ENCODE measurements at regions not wholly inside any gene's neighbourhood (a gene's known extent, or its start where the extent isn't known, plus 50 kb on each side); places are given as distances from the start of the nearest gene placed in this dataset.

- TF ChIP-seq MED1 (CRISPR knock-in tag; IDR thresholded peaks at IDR 0.05; ENCODE audit: borderline replicate concordance) (no peak), ZNF436 (CRISPR knock-in tag; IDR thresholded peaks at IDR 0.05) (no peak), ZNF785 (CRISPR knock-in tag; IDR thresholded peaks at IDR 0.05) (no peak), JUN (IDR thresholded peaks at IDR 0.05; ENCODE audit: borderline replicate concordance, low read depth, low read length) (no peak), JUN (CRISPR knock-in tag; IDR thresholded peaks at IDR 0.05; ENCODE audit: borderline replicate concordance) (no peak)
These were observed 181.4 kb upstream of the LHX8 start (continued) for GRCh38 chr1:74952786-74953185.

GRCh38 chr1:74953622-74954021 lies 180.6 kb upstream of the LHX8 start:
- no peak for DNase-seq (ENCODE audit: extremely low read depth in 1 of 4, low spot score in 3 of 4)
- Histone ChIP-seq H3K4me3 (no peak overlapping the region), H4K20me1 (replicated peaks; ENCODE audit: control insufficient read depth, insufficient read depth, low read length) (no peaks in the 10 kb centered on the region), H3K9ac (ENCODE audit: insufficient read depth in 1 of 2, low read depth in 2 of 2, low read length in 2 of 2) (no peak overlapping the region), H3K9me3 (replicated peaks; ENCODE audit: control insufficient read depth, insufficient read depth, low read depth, low read length) (no peaks in the 10 kb centered on the region), H3K27ac (ENCODE audit: extremely low read depth, low read depth, low read length) (no peak overlapping the region), H3K27me3 (ENCODE audit: control insufficient read depth in 2 of 2, insufficient read depth in 2 of 2, low read length in 2 of 2) (no peaks in the 10 kb centered on the region), H3K4me1 (replicated peaks in 1 of 2; ENCODE audit: control insufficient read depth in 2 of 2, insufficient read depth in 2 of 2, low read length in 2 of 2) (no peaks in the 10 kb centered on the region), H3K79me2 (ENCODE audit: control insufficient read depth, insufficient read depth, low read length) (no peaks in the 10 kb centered on the region), H2AFZ (ENCODE audit: low read depth, low read length) (no peak overlapping the region), H3K9me1 (ENCODE audit: control insufficient read depth, insufficient read depth, low read length) (no peaks in the 10 kb centered on the region), H3K4me2 (ENCODE audit: insufficient read depth, low read length) (no peak overlapping the region), H3K36me3 (ENCODE audit: control insufficient read depth, insufficient read depth, low read length) (no peaks in the 10 kb centered on the region)
- FAIRE-seq = no peak
- POLR2A ChIA-PET = no interaction called here
- in situ Hi-C loops (cut with MboI) = no loop called here
- ATAC-seq = no peak
- BruUV-seq (replicated peaks) = no TSS peak
- WGBS (ENCODE audit: insufficient coverage, low coverage, missing lambda C conversion rate) = 0% methylated on average over 3 of the region's 3 CpGs
- intact Hi-C loops (cut with micrococcal nuclease) = no loop called here
- CTCF ChIA-PET (ENCODE audit: low intra/inter-chr PET ratio) = no interaction called here
- TF ChIP-seq ZNF431 (CRISPR knock-in tag; IDR thresholded peaks at IDR 0.05) (no peak), CREM (IDR thresholded peaks at IDR 0.05; ENCODE audit: low read depth) (no peak), E2F4 (CRISPR knock-in tag; IDR thresholded peaks at IDR 0.05; ENCODE audit: low read depth) (no peak), ZBTB2 (IDR thresholded peaks at IDR 0.05) (no peak), ZFP36 (IDR thresholded peaks at IDR 0.05; ENCODE audit: low read depth, low read length, partially characterized antibody) (no peak), IRF1 (CRISPR knock-in tag; IDR thresholded peaks at IDR 0.05; ENCODE audit: borderline replicate concordance) (no peak), CREBBP (IDR thresholded peaks at IDR 0.05; ENCODE audit: low read depth, low read length) (no peak), AFF4 (CRISPR knock-in tag; IDR thresholded peaks at IDR 0.05) (no peak), KLF1 (tag; IDR thresholded peaks at IDR 0.05) (no peak), GATAD2B (IDR thresholded peaks at IDR 0.05; ENCODE audit: borderline replicate concordance) (no peak), DNMT1 (IDR thresholded peaks at IDR 0.05) (no peak), FOXK1 (CRISPR knock-in tag; IDR thresholded peaks at IDR 0.05; ENCODE audit: borderline replicate concordance) (no peak)

Measured in K562 (cell line).